ENCODE measurements at regions not wholly inside any gene's neighbourhood (a gene's known extent, or its start where the extent isn't known, plus 50 kb on each side); places are given as distances from the start of the nearest gene placed in this dataset.

- no peak for TF ChIP-seq POLR2A (IDR thresholded peaks at IDR 0.05)
- TF ChIP-seq CTCF (IDR thresholded peaks at IDR 0.05): no peak
- intact Hi-C loops (cut with DNase I): no loop called here
- WGBS, 4 donors: 74 to 77% (median 75%) methylated on average over 28 of the region's 28 CpGs
- DNase-seq: peak in 3 of 5 donors; percentile 3 to 7 (median 5)
- H3K4me3 ChIP-seq: no peak overlapping the region
- peaks cover 0 to 39% (median 0%) of the 10 kb centered on the region in 9 donors for H3K27me3 ChIP-seq
- peaks cover 0 to 22% (median 0%) of the 10 kb centered on the region in 12 donors for H3K9me3 ChIP-seq
- no peak overlapping the region for H3K27ac ChIP-seq
- H3K4me1 ChIP-seq: no peaks in the 10 kb centered on the region
- H3K36me3 ChIP-seq: no peaks in the 10 kb centered on the region
- ATAC-seq: no peak
These were observed 276.1 kb downstream of the ALG10 start for GRCh38 chr12:34298176-34298970.

- intact Hi-C loops (cut with DNase I): no loop called here
- TF ChIP-seq CTCF (IDR thresholded peaks at IDR 0.05) (no peak), POLR2A (IDR thresholded peaks at IDR 0.05) (no peak)
- DNase-seq: peak in 3 of 5 donors; percentile 7 to 41 (median 10)
- Histone ChIP-seq H3K36me3 (no peaks in the 10 kb centered on the region), H3K9me3 (peaks cover 0 to 25% (median 0%) of the 10 kb centered on the region in 12 donors), H3K4me1 (no peaks in the 10 kb centered on the region), H3K4me3 (no peak overlapping the region), H3K27me3 (peaks cover 0 to 36% (median 0%) of the 10 kb centered on the region in 9 donors), H3K27ac (no peak overlapping the region)
- 74 to 78% (median 76%) methylated on average over 35 of the region's 35 CpGs for WGBS, 4 donors
- ATAC-seq: no peak
These were observed 276.9 kb downstream of the ALG10 start for GRCh38 chr12:34298971-34299801.

- H3K27me3 ChIP-seq: peaks cover 0 to 32% (median 0%) of the 10 kb centered on the region in 9 donors
- no peaks in the 10 kb centered on the region for H3K36me3 ChIP-seq
- peak in 1 of 5 donors; percentile 2 for DNase-seq
- no peak for TF ChIP-seq POLR2A (IDR thresholded peaks at IDR 0.05)
- TF ChIP-seq CTCF (IDR thresholded peaks at IDR 0.05): no peak
- no peak for ATAC-seq
- H3K4me1 ChIP-seq: no peaks in the 10 kb centered on the region
- no peak overlapping the region for H3K27ac ChIP-seq
- intact Hi-C loops (cut with DNase I): loop anchor here in 1 of 10 donors (5.0 kb wide), 1 partner anchor 152 kb away; no protein-coding TSS in a partner anchor
- 70 to 78% (median 72%) methylated on average over 16 of the region's 16 CpGs for WGBS, 4 donors
- no peak overlapping the region for H3K4me3 ChIP-seq
- peaks cover 0 to 25% (median 0%) of the 10 kb centered on the region in 12 donors for H3K9me3 ChIP-seq
These were observed 277.5 kb downstream of the ALG10 start for GRCh38 chr12:34299802-34300193.
